Tibial nerve (tissue), 4 donors: ENCODE measurements at regions not wholly inside any gene's neighbourhood (a gene's known extent, or its start where the extent isn't known, plus 50 kb on each side); places are given as distances from the start of the nearest gene placed in this dataset.
"Not testable (repeated sequence)": the region's sequence is repeated elsewhere in the genome, so short reads cannot be mapped to it uniquely, and the experiment has no call there.

Source experiments
- DNase-seq, 2 donors: peaks; one replicate each; pipeline ENCODE4 v3.0.0-alpha.2; 2019; ENCODE audit warnings: low spot score in 2 of 2
- H3K27ac ChIP-seq, 4 donors: fragments of 200-600 bp; sonication (generic) in 3 of 4; one replicate each; pipeline ENCODE4 v1.5.1; 2017 to 2019; ENCODE audit warnings: mild to moderate bottlenecking in 1 of 4
- H3K27me3 ChIP-seq, 2 donors: fragments of 200-600 bp; sonication (generic) in 1 of 2; one replicate each; pipeline versions ENCODE4 v1.5.1 to v1.6.0; 2017 to 2019
- H3K36me3 ChIP-seq, 3 donors: fragments of 200-600 bp; sonication (generic); one replicate each; pipeline ENCODE4 v1.5.1; 2018 to 2019
- H3K4me1 ChIP-seq, 4 donors: fragments of 200-600 bp; sonication (generic) in 3 of 4; one replicate each; pipeline ENCODE4 v1.5.1; 2017 to 2019
- H3K4me3 ChIP-seq, 4 donors: fragments of 200-600 bp; sonication (generic) in 3 of 4; one replicate each; pipeline ENCODE4 v1.5.1; 2017 to 2019; ENCODE audit warnings: mild to moderate bottlenecking in 1 of 4, moderate library complexity in 1 of 4
- H3K9me3 ChIP-seq, 4 donors: fragments of 200-600 bp; sonication (generic) in 3 of 4; one replicate each; pipeline ENCODE4 v1.5.1; 2017 to 2019
- CTCF ChIP-seq, 5 experiments: fragments of 200-600 bp in 3 of 5; fragments of 450-650 bp in 2 of 5; sonication (generic) in 3 of 5; IDR thresholded peaks; one replicate each; pipeline ENCODE4 v1.5.1; 2016 to 2019; ENCODE audit warnings: antibody characterized with exemption in 5 of 5, mild to moderate bottlenecking in 3 of 5, moderate library complexity in 2 of 5
- EP300 ChIP-seq, 2 donors: sonication (generic); formaldehyde crosslinking; IDR thresholded peaks; one replicate each; pipeline ENCODE4 v1.6.1; 2017; ENCODE audit warnings: antibody characterized with exemption in 2 of 2, mild to moderate bottlenecking in 1 of 2
- POLR2A ChIP-seq, 2 donors: fragments of 450-650 bp; IDR thresholded peaks; one replicate each; pipeline ENCODE4 v1.6.1; 2017; ENCODE audit warnings: antibody characterized with exemption in 2 of 2, mild to moderate bottlenecking in 2 of 2, moderate library complexity in 2 of 2
- WGBS, 2 donors: methylation state at CpG; one replicate each; pipeline ENCODE4 v1.1.5; 2018; 5-methylcytosine and 5-hydroxymethylcytosine counted together

GRCh38 chr3:11908981-11909698 is 62.5 kb upstream of the TAMM41 start:
- no peaks in the 10 kb centered on the region for H3K9me3 ChIP-seq
- no peaks in the 10 kb centered on the region for H3K27me3 ChIP-seq
- DNase-seq, result no peak
- no peak overlapping the region for H3K4me3 ChIP-seq
- H3K36me3 ChIP-seq, result no peaks in the 10 kb centered on the region
- H3K4me1 ChIP-seq, result peaks cover 0 to 6% (median 0%) of the 10 kb centered on the region in 4 donors
- WGBS, 2 donors, result 79 to 80% methylated on average over 20 to 22 of the region's 22 CpGs
- TF ChIP-seq CTCF (IDR thresholded peaks at IDR 0.05) (no peak), POLR2A (IDR thresholded peaks at IDR 0.05) (no peak), EP300 (IDR thresholded peaks at IDR 0.05) (no peak)
- no peak overlapping the region for H3K27ac ChIP-seq

- Histone ChIP-seq H3K27me3 (no peaks in the 10 kb centered on the region), H3K27ac (no peak overlapping the region), H3K36me3 (no peaks in the 10 kb centered on the region), H3K4me1 (peaks cover 0 to 6% (median 0%) of the 10 kb centered on the region in 4 donors), H3K4me3 (no peak overlapping the region), H3K9me3 (no peaks in the 10 kb centered on the region)
- 89 to 91% methylated on average over 4 of the region's 4 CpGs for WGBS, 2 donors
- no peak for DNase-seq
- no peak for TF ChIP-seq EP300 (IDR thresholded peaks at IDR 0.05)
- TF ChIP-seq POLR2A (IDR thresholded peaks at IDR 0.05), result no peak
- TF ChIP-seq CTCF (IDR thresholded peaks at IDR 0.05), result no peak
These were observed 63.0 kb upstream of the TAMM41 start for GRCh38 chr3:11909726-11910125.

- H3K27me3 ChIP-seq, DNase-seq: not testable (repeated sequence)
- 82 to 91% methylated on average over 5 of the region's 5 CpGs for WGBS, 2 donors
These were observed 63.7 kb upstream of the TAMM41 start for GRCh38 chr3:11910216-11910930.

GRCh38 chr3:11910971-11911531 is 64.4 kb upstream of the TAMM41 start:
- DNase-seq, result no peak
- no peak for TF ChIP-seq CTCF (IDR thresholded peaks at IDR 0.05)
- no peak for TF ChIP-seq POLR2A (IDR thresholded peaks at IDR 0.05)
- no peak for TF ChIP-seq EP300 (IDR thresholded peaks at IDR 0.05)
- Histone ChIP-seq H3K27ac (no peak overlapping the region), H3K36me3 (no peaks in the 10 kb centered on the region), H3K27me3 (no peaks in the 10 kb centered on the region), H3K4me1 (peaks cover 0 to 6% (median 0%) of the 10 kb centered on the region in 4 donors), H3K9me3 (no peaks in the 10 kb centered on the region), H3K4me3 (no peak overlapping the region)
- 83 to 85% methylated on average over 10 to 20 of the region's 20 CpGs for WGBS, 2 donors

More at GRCh38 chr3:11910216-11910930, 63.7 kb upstream of the TAMM41 start:
- not testable (repeated sequence) for H3K9me3 ChIP-seq, H3K27ac ChIP-seq, H3K4me1 ChIP-seq, H3K4me3 ChIP-seq, H3K36me3 ChIP-seq

- H3K9me3 ChIP-seq, H3K27ac ChIP-seq, H3K36me3 ChIP-seq, H3K27me3 ChIP-seq, DNase-seq, H3K4me3 ChIP-seq, H3K4me1 ChIP-seq: not testable (repeated sequence)
- WGBS, 2 donors, result 76 to 88% methylated on average over 6 to 10 of the region's 10 CpGs
These were observed 65.2 kb upstream of the TAMM41 start for GRCh38 chr3:11911887-11912286.

- H3K9me3 ChIP-seq, result no peaks in the 10 kb centered on the region
- TF ChIP-seq CTCF (IDR thresholded peaks at IDR 0.05) (no peak), EP300 (IDR thresholded peaks at IDR 0.05) (no peak), POLR2A (IDR thresholded peaks at IDR 0.05) (no peak)
- H3K27ac ChIP-seq, result no peak overlapping the region
- H3K4me3 ChIP-seq, result no peak overlapping the region
- no peak for DNase-seq
- 86 to 92% methylated on average over 14 of the region's 14 CpGs for WGBS, 2 donors
- H3K4me1 ChIP-seq, result peaks cover 0 to 2% (median 0%) of the 10 kb centered on the region in 4 donors
- no peaks in the 10 kb centered on the region for H3K27me3 ChIP-seq
- no peaks in the 10 kb centered on the region for H3K36me3 ChIP-seq
These were observed 66.6 kb upstream of the TAMM41 start for GRCh38 chr3:11913316-11913715.
